ENCODE measurements at regions not wholly inside any gene's neighbourhood (a gene's known extent, or its start where the extent isn't known, plus 50 kb on each side); places are given as distances from the start of the nearest gene placed in this dataset.

DNA sequence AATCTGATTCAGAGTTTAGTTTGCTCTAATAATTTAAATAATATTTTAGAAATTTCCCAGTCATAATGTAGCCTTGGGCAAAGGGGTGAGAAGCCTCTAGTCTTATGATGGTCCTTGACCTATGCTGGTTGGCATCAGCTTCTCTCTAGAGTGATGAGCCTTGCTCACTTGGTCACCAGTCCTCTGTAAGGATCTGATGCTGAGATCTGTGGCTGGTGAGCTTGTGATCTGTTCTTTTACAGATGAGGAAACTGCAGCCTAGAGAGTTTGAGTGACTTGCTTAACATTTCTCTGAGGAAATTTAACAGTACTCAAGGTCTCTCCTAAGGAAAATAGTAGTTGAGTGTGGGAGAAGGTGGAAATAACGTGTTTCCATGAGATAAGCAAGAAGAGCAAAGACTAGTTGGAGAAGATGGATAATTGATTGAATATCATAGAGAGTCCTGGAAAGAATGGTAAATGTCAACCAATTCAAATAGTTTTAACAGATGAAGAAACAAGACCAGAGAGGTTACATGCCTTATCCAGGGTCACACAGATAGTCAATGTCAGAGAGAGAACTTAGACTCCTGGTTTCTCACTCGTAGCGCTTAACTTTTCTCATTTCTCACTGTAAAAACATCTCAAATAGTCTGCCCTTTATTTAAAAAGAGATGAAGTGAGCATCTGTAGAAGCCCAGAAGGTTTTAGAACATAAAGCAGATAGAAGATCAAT is 89.7 kb upstream of the ETV6 start:
- no peaks in the 10 kb centered on the region for H3K36me3 ChIP-seq
- 90 to 92% methylated on average over 3 of the region's 3 CpGs for WGBS, 2 donors
- no peak overlapping the region for H3K4me3 ChIP-seq
- peaks cover 0 to 10% (median 5%) of the 10 kb centered on the region in 4 donors for H3K4me1 ChIP-seq
- H3K9me3 ChIP-seq, result no peaks in the 10 kb centered on the region
- TF ChIP-seq POLR2AphosphoS5 (IDR thresholded peaks at IDR 0.05) (no peak), POLR2A (IDR thresholded peaks at IDR 0.05) (no peak), EP300 (IDR thresholded peaks at IDR 0.05) (no peak)
- TF ChIP-seq, protein P1, sequence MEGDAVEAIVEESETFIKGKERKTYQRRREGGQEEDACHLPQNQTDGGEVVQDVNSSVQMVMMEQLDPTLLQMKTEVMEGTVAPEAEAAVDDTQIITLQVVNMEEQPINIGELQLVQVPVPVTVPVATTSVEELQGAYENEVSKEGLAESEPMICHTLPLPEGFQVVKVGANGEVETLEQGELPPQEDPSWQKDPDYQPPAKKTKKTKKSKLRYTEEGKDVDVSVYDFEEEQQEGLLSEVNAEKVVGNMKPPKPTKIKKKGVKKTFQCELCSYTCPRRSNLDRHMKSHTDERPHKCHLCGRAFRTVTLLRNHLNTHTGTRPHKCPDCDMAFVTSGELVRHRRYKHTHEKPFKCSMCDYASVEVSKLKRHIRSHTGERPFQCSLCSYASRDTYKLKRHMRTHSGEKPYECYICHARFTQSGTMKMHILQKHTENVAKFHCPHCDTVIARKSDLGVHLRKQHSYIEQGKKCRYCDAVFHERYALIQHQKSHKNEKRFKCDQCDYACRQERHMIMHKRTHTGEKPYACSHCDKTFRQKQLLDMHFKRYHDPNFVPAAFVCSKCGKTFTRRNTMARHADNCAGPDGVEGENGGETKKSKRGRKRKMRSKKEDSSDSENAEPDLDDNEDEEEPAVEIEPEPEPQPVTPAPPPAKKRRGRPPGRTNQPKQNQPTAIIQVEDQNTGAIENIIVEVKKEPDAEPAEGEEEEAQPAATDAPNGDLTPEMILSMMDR (IDR thresholded peaks at IDR 0.05), result no peak
- H3K27ac ChIP-seq, result no peak overlapping the region
- no peak for ATAC-seq (ENCODE audit: low FRiP score in 2 of 2)
- DNase-seq, result no peak
- H3K27me3 ChIP-seq, result no peaks in the 10 kb centered on the region

- Histone ChIP-seq H3K4me3 (no peak overlapping the region), H3K4me1 (peaks cover 0 to 4% (median under 1%) of the 10 kb centered on the region in 4 donors), H3K36me3 (no peaks in the 10 kb centered on the region), H3K9me3 (no peaks in the 10 kb centered on the region), H3K27me3 (no peaks in the 10 kb centered on the region), H3K27ac (no peak overlapping the region)
- no peak for DNase-seq
- TF ChIP-seq POLR2AphosphoS5 (IDR thresholded peaks at IDR 0.05) (no peak), EP300 (IDR thresholded peaks at IDR 0.05) (no peak), POLR2A (IDR thresholded peaks at IDR 0.05) (no peak)
- TF ChIP-seq, protein P1 (IDR thresholded peaks at IDR 0.05), result no peak
- ATAC-seq (ENCODE audit: low FRiP score in 2 of 2), result no peak
Observed at GRCh38 chr12:11561411-11561810, 88.1 kb upstream of the ETV6 start.

DNA sequence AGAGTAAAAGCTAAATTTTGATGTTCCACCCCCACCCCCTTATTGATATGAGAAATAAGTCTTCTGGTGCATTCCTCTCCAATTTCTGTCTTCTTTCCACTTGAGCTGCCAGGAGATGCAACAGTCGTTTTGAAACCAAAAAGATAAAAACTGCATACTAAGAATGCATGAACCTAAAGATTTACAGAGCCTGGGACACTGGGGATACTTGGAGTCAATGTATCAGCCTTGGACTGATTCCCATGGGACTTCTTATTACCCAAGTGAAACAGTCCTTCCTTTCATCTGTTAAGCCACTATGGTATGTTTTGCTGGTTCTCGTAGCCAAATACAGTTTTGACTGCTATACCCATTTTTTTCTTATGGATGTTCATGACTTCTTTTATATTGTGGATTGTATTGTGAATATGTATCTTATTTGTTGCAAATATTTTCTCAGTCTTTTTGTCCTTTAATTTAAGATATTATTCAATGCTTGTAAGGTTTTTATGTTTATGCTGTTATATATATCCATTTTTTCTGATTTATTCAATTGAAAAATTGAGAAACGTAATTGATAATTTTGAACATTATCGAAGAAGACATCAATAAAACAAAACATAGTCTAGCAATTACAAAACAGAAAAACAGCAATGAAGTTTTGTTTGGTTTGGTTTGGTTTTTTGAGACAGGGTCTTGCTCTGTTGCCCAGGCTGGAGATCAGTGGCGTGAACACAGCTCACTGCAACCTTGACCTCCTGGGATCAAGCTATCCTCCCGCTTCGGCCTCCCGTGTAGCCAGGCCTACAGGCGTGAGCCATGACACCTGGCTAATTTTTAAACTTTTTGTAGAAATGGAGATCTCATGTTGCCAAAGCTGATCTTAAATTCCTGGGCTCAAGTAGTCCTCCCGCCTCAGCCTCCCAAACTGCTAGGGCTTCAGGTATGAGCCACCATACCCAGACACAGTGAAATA is 85.4 kb upstream of the ETV6 start:
- 91 to 94% methylated on average over 10 of the region's 10 CpGs for WGBS, 2 donors
- DNase-seq, result no peak
- Histone ChIP-seq H3K27ac (no peak overlapping the region), H3K27me3 (no peaks in the 10 kb centered on the region), H3K36me3 (no peaks in the 10 kb centered on the region), H3K9me3 (no peaks in the 10 kb centered on the region), H3K4me3 (no peak overlapping the region), H3K4me1 (no peaks in the 10 kb centered on the region)
- no peak for TF ChIP-seq POLR2A (IDR thresholded peaks at IDR 0.05)
- ATAC-seq (ENCODE audit: low FRiP score in 2 of 2), result no peak

DNA sequence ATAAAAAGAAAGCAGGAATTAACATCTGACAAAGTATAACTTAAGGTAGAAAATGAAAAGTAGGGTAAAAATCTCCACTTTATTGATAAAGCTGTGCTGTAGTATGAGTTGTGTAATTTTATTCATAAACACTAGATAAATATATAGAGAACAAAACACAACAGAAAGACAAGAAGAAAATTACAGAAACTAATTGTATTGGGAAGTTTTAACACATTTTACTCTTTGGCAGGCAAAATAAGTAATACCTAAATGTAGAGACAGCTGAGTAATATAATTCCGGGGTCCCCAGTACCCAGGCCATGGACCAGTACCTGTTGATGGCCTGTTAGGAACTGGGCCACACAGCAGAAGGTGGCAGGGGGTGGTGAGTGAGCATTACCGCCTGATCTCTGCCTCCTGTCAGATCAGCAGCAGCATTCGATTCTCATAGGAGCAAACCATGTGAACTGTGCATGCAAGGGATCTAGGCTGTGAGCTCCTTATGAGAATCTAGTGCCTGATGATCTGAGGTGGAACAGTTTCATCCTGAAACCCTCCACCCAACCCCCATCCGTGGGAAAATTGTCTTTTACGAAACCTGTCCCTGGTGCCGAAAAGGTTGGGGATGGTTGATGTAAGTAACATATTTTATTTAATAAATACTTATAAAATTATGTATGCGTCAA is 84.4 kb upstream of the ETV6 start:
- no peak for ATAC-seq (ENCODE audit: low FRiP score in 2 of 2)
- 89 to 94% methylated on average over 7 of the region's 7 CpGs for WGBS, 2 donors

More for the DNA sequence above, 84.4 kb upstream of the ETV6 start:
- Histone ChIP-seq H3K9me3 (no peaks in the 10 kb centered on the region), H3K27me3 (no peaks in the 10 kb centered on the region), H3K36me3 (no peaks in the 10 kb centered on the region), H3K4me3 (no peak overlapping the region), H3K27ac (no peak overlapping the region), H3K4me1 (no peaks in the 10 kb centered on the region)
- DNase-seq, result no peak
- TF ChIP-seq, protein P1 (IDR thresholded peaks at IDR 0.05), result no peak
- TF ChIP-seq EP300 (IDR thresholded peaks at IDR 0.05) (no peak), POLR2A (IDR thresholded peaks at IDR 0.05) (no peak), POLR2AphosphoS5 (IDR thresholded peaks at IDR 0.05) (no peak)

Measured in upper lobe of left lung (tissue), 6 donors.